GM23338 (cell line): ENCODE measurements at regions not wholly inside any gene's neighbourhood (a gene's known extent, or its start where the extent isn't known, plus 50 kb on each side); places are given as distances from the start of the nearest gene placed in this dataset.

ENCODE experiments used
- ATAC-seq: fragments of 200-7000 bp; cut with Tn5 transposase; 3 replicates; pipeline ENCODE4 v1.9.1; 2020
- DNase-seq: peaks from one replicate; pipeline ENCODE4 v3.0.0-alpha.2; 2015; ENCODE audit warnings: low spot score
- H2AFZ ChIP-seq: fragments of 200-600 bp; sonication (generic); 2 replicates; pipeline ENCODE4 v1.8.0; 2016; ENCODE audit warnings: antibody characterized with exemption, mild to moderate bottlenecking, moderate library complexity
- H3F3A ChIP-seq: fragments of 200-600 bp; sonication (generic); replicated peaks from 2 replicates; pipeline ENCODE4 v1.8.0; 2017; ENCODE audit warnings: antibody characterized with exemption, mixed run types, low read depth
- H3K27ac ChIP-seq: fragments of 200-600 bp; sonication (generic); 2 replicates; pipeline ENCODE4 v1.6.1; 2016; ENCODE audit warnings: low read depth
- H3K27me3 ChIP-seq: fragments of 200-600 bp; sonication (generic); 2 replicates; pipeline ENCODE4 v1.8.0; 2016; ENCODE audit warnings: mild to moderate bottlenecking, mixed run types, moderate library complexity; ENCODE audit not compliant: insufficient read depth
- H3K36me3 ChIP-seq: fragments of 200-600 bp; sonication (generic); 2 replicates; pipeline ENCODE4 v1.8.0; 2016; ENCODE audit warnings: mild to moderate bottlenecking; ENCODE audit not compliant: insufficient read depth
- H3K4me1 ChIP-seq: fragments of 200-600 bp; sonication (generic); 2 replicates; pipeline ENCODE4 v1.8.0; 2016; ENCODE audit warnings: mild to moderate bottlenecking, moderate library complexity; ENCODE audit not compliant: insufficient read depth
- H3K4me2 ChIP-seq: fragments of 200-600 bp; sonication (generic); 2 replicates; pipeline ENCODE4 v1.7.1; 2017; ENCODE audit warnings: mixed run types
- H3K4me3 ChIP-seq: fragments of 200-600 bp; sonication (generic); 2 replicates; pipeline ENCODE4 v1.6.1; 2016; ENCODE audit warnings: mixed run types
- H3K79me2 ChIP-seq: fragments of 200-600 bp; sonication (generic); replicated peaks from 2 replicates; pipeline ENCODE4 v1.8.0; 2017; ENCODE audit warnings: mild to moderate bottlenecking; ENCODE audit not compliant: insufficient read depth
- H3K9me2 ChIP-seq: fragments of 200-600 bp; sonication (generic); 2 replicates; pipeline ENCODE4 v1.8.0; 2017; ENCODE audit not compliant: insufficient read depth
- H4K20me1 ChIP-seq: fragments of 200-600 bp; sonication (generic); replicated peaks from 2 replicates; pipeline ENCODE4 v1.8.0; 2017; ENCODE audit warnings: mild to moderate bottlenecking; ENCODE audit not compliant: insufficient read depth
- H3K27ac Mint-ChIP-seq: 2 replicates; pipeline ENCODE4 v1.8.0; 2020; ENCODE audit warnings: inconsistent platforms, mild to moderate bottlenecking, moderate library complexity, mixed read lengths
- H3K27me3 Mint-ChIP-seq: 3 replicates; pipeline ENCODE4 v1.8.0; 2022; ENCODE audit warnings: low read depth, mild to moderate bottlenecking, moderate library complexity, mixed read lengths, inconsistent platforms; ENCODE audit not compliant: insufficient read depth, poor library complexity
- H3K36me3 Mint-ChIP-seq: 3 replicates; pipeline ENCODE4 v1.8.0; 2021; ENCODE audit warnings: low read depth, mild to moderate bottlenecking, inconsistent platforms, moderate library complexity, mixed read lengths
- H3K4me1 Mint-ChIP-seq: 3 replicates; pipeline ENCODE4 v1.8.0; 2020; ENCODE audit warnings: mild to moderate bottlenecking, inconsistent platforms, mixed read lengths
- H3K4me3 Mint-ChIP-seq: 3 replicates; pipeline ENCODE4 v1.8.0; 2021; ENCODE audit warnings: moderate library complexity, mild to moderate bottlenecking, inconsistent platforms, mixed read lengths
- H3K9me3 Mint-ChIP-seq: 3 replicates; pipeline ENCODE4 v1.8.0; 2020; ENCODE audit warnings: moderate library complexity, mild to moderate bottlenecking, inconsistent platforms, mixed read lengths
- CREB1 ChIP-seq: fragments of 250-450 bp; sonication (Bioruptor Pico); IDR thresholded peaks from 2 replicates; pipeline ENCODE4 v1.5.0; 2020; ENCODE audit warnings: low read depth, mild to moderate bottlenecking, moderate library complexity
- CTCF ChIP-seq, 2 experiments: fragments of 200-600 bp in 1 of 2; sonication (generic) in 1 of 2; conservative IDR thresholded peaks; 2 replicates each; pipeline versions ENCODE4 v1.5.1 to v1.6.1; 2016 to 2017; ENCODE audit warnings: antibody characterized with exemption in 2 of 2, low read depth in 2 of 2, mild to moderate bottlenecking in 2 of 2, moderate library complexity in 1 of 2
- EZH2phosphoT487 ChIP-seq: fragments of 200-600 bp; sonication (generic); IDR thresholded peaks from one replicate; pipeline ENCODE4 v1.8.1; 2018; ENCODE audit warnings: antibody characterized with exemption; ENCODE audit not compliant: unreplicated experiment
- NANOG ChIP-seq: IDR thresholded peaks from 2 replicates; pipeline ENCODE4 v1.6.1; 2016; ENCODE audit warnings: antibody characterized with exemption, borderline replicate concordance
- POLR2AphosphoS5 ChIP-seq: IDR thresholded peaks from 2 replicates; pipeline ENCODE4 v1.6.1; 2016; ENCODE audit warnings: antibody characterized with exemption, low read depth
- ZNF114 ChIP-seq: fragments of 250-450 bp; sonication (Bioruptor Pico); IDR thresholded peaks from 2 replicates; pipeline ENCODE4 v1.5.0; 2020; ENCODE audit warnings: mild to moderate bottlenecking, moderate library complexity
- ZNF331 ChIP-seq: fragments of 250-450 bp; sonication (Bioruptor Pico); IDR thresholded peaks from 2 replicates; pipeline ENCODE4 v1.5.0; 2020; ENCODE audit warnings: low read depth, mild to moderate bottlenecking, moderate library complexity
- ZNF462 ChIP-seq: fragments of 250-450 bp; sonication (Bioruptor Pico); IDR thresholded peaks from 2 replicates; pipeline ENCODE4 v1.5.0; 2020; ENCODE audit warnings: mild to moderate bottlenecking, moderate library complexity

GRCh38 chr2:74050151-74050550, 65.4 kb downstream of the TET3 start (continued):
- TF ChIP-seq ZNF462 (CRISPR knock-in tag): no peak
- no peak for TF ChIP-seq ZNF331 (CRISPR knock-in tag)

- no peak overlapping the region for H3K4me3 Mint-ChIP-seq
- Histone ChIP-seq H3K4me1 (peaks cover 12% of the 10 kb centered on the region), H3K27me3 (no peaks in the 10 kb centered on the region), H3K36me3 (no peaks in the 10 kb centered on the region), H3K4me3 (no peak overlapping the region), H3F3A (no peaks in the 10 kb centered on the region), H3K4me2 (no peak overlapping the region), H3K9me2 (no peaks in the 10 kb centered on the region), H4K20me1 (peaks cover 17% of the 10 kb centered on the region), H2AFZ (no peak overlapping the region), H3K79me2 (peaks cover 30% of the 10 kb centered on the region), H3K27ac (no peak overlapping the region)
- DNase-seq (no peak), ATAC-seq (no peak)
- peaks cover 9% of the 10 kb centered on the region for H3K36me3 Mint-ChIP-seq
- H3K27me3 Mint-ChIP-seq: peaks cover 4% of the 10 kb centered on the region
- peaks cover 23% of the 10 kb centered on the region for H3K4me1 Mint-ChIP-seq
- no peaks in the 10 kb centered on the region for H3K9me3 Mint-ChIP-seq
- H3K27ac Mint-ChIP-seq: no peak overlapping the region
- TF ChIP-seq EZH2phosphoT487: no peak
- TF ChIP-seq ZNF462 (CRISPR knock-in tag): no peak
- no peak for TF ChIP-seq CTCF (conservative IDR thresholded peaks at IDR 0.05; ENCODE audit: low read depth in 2 of 2)
- no peak for TF ChIP-seq POLR2AphosphoS5
- no peak for TF ChIP-seq CREB1 (CRISPR knock-in tag)
- TF ChIP-seq ZNF114 (CRISPR knock-in tag): no peak
- no peak for TF ChIP-seq NANOG
Measured at GRCh38 chr2:74051504-74051903, 66.8 kb downstream of the TET3 start.
